K562 (cell line): ENCODE measurements at regions not wholly inside any gene's neighbourhood (a gene's known extent, or its start where the extent isn't known, plus 50 kb on each side); places are given as distances from the start of the nearest gene placed in this dataset.

Experiments
- CHD1 ChIP-seq: fragments of 200-600 bp; sonication (generic); IDR thresholded peaks from one replicate; pipeline ENCODE4 v1.6.1; 2012; ENCODE audit warnings: mild to moderate bottlenecking, moderate library complexity, low read length, inconsistent platforms
- CREM ChIP-seq: IDR thresholded peaks from 2 replicates; pipeline ENCODE4 v1.6.1; 2014; ENCODE audit warnings: antibody characterized with exemption, low read depth
- DACH1 ChIP-seq: fragments of 450-650 bp; IDR thresholded peaks from 2 replicates; pipeline ENCODE4 v1.6.1; 2018; ENCODE audit not compliant: partially characterized antibody
- EHMT2 ChIP-seq: fragments of 450-650 bp; IDR thresholded peaks from 2 replicates; pipeline ENCODE4 v1.6.1; 2018; ENCODE audit warnings: antibody characterized with exemption
- HCFC1 ChIP-seq: IDR thresholded peaks from 2 replicates; pipeline ENCODE4 v1.6.1; 2012; ENCODE audit warnings: low read depth, low read length, improper control_type of control experiment
- HDAC6 ChIP-seq: IDR thresholded peaks from 2 replicates; pipeline ENCODE4 v1.6.1; 2012; ENCODE audit warnings: low read depth, mild to moderate bottlenecking, control low read depth, inconsistent platforms, low read length, moderate library complexity
- JUND ChIP-seq, 2 experiments: IDR thresholded peaks; 2 replicates in 1 of 2; 3 replicates in 1 of 2; pipeline ENCODE4 v1.6.1; 2011; ENCODE audit warnings: borderline replicate concordance in 2 of 2, low read depth in 2 of 2, low read length in 2 of 2, improper control_type of control experiment in 1 of 2, missing biosample characterization in 1 of 2, missing genetic modification characterization in 1 of 2, missing genetic modification reagents in 1 of 2
- LEF1 ChIP-seq: fragments of 450-650 bp; IDR thresholded peaks from 2 replicates; pipeline ENCODE4 v1.6.1; 2016; ENCODE audit warnings: mild to moderate bottlenecking
- NR4A1 ChIP-seq, 2 experiments: fragments of 250-450 bp in 1 of 2; fragments of 450-650 bp in 1 of 2; sonication (Bioruptor Pico) in 1 of 2; IDR thresholded peaks; 2 replicates each; pipeline versions ENCODE4 v1.4.0 to v1.6.1; 2016 to 2020; ENCODE audit warnings: mild to moderate bottlenecking in 2 of 2, missing compliant biosample characterization in 1 of 2, missing genetic modification characterization in 1 of 2, moderate library complexity in 1 of 2
- RAD21 ChIP-seq, 2 experiments: fragments of 250-450 bp in 1 of 2; fragments of 450-650 bp in 1 of 2; sonication (Bioruptor Pico) in 1 of 2; formaldehyde crosslinking in 1 of 2; IDR thresholded peaks in 1 of 2; conservative IDR thresholded peaks in 1 of 2; 2 replicates each; pipeline versions ENCODE4 v1.4.0 to v1.8.0; 2020 to 2022; ENCODE audit warnings: mild to moderate bottlenecking in 2 of 2, moderate library complexity in 1 of 2
- RB1 ChIP-seq: fragments of 450-650 bp; IDR thresholded peaks from 2 replicates; pipeline ENCODE4 v1.6.1; 2017; ENCODE audit warnings: low read depth, mild to moderate bottlenecking
- RFX1 ChIP-seq: fragments of 450-650 bp; IDR thresholded peaks from 2 replicates; pipeline ENCODE4 v1.6.1; 2016; ENCODE audit warnings: mild to moderate bottlenecking, moderate library complexity
- RFX7 ChIP-seq: fragments of 250-450 bp; sonication (Bioruptor Pico); IDR thresholded peaks from 2 replicates; pipeline ENCODE4 v1.5.1; 2021; ENCODE audit warnings: mild to moderate bottlenecking
- TBP ChIP-seq: optimal IDR thresholded peaks from 2 replicates; pipeline ENCODE3; 2011; ENCODE audit warnings: low read depth, low read length, improper control_type of control experiment
- TGIF2 ChIP-seq: sonication (generic); formaldehyde crosslinking; IDR thresholded peaks from 2 replicates; pipeline ENCODE4 v1.8.1; 2022; ENCODE audit warnings: mild to moderate bottlenecking, missing genetic modification reagents, moderate library complexity
- TSC22D4 ChIP-seq: fragments of 450-650 bp; IDR thresholded peaks from 2 replicates; pipeline ENCODE4 v1.6.1; 2016; ENCODE audit warnings: missing genetic modification characterization, missing biosample characterization, control low read depth
- YY1 ChIP-seq, 3 experiments: IDR thresholded peaks; 2 replicates each; pipeline ENCODE4 v1.6.1; 2011; ENCODE audit warnings: low read length in 2 of 3, mild to moderate bottlenecking in 2 of 3, moderate library complexity in 2 of 3, borderline replicate concordance in 1 of 3, control low read depth in 1 of 3, low read depth in 1 of 3; ENCODE audit not compliant: insufficient read depth in 3 of 3, insufficient replicate concordance in 2 of 3, control insufficient read depth in 1 of 3, insufficient read length in 1 of 3; ENCODE audit errors: extremely low read depth in 1 of 3
- ZNF24 ChIP-seq: fragments of 450-650 bp; IDR thresholded peaks from 2 replicates; pipeline ENCODE4 v1.6.1; 2016
- ZNF324 ChIP-seq: fragments of 250-450 bp; sonication (Bioruptor Pico); IDR thresholded peaks from 2 replicates; pipeline ENCODE4 v1.4.0; 2020; ENCODE audit warnings: mild to moderate bottlenecking
- TF ChIP-seq, protein P1 (sequence below): fragments of 250-450 bp; sonication (Bioruptor Pico); IDR thresholded peaks from 2 replicates; pipeline ENCODE4 v1.5.0; 2021
- TF ChIP-seq, protein P2 (sequence below): sonication (generic); formaldehyde crosslinking; IDR thresholded peaks from 2 replicates; pipeline ENCODE4 v1.8.0; 2022; ENCODE audit warnings: mild to moderate bottlenecking, missing genetic modification reagents
- TF ChIP-seq, protein P3 (sequence below): fragments of 250-450 bp; sonication (Bioruptor Pico); IDR thresholded peaks from 2 replicates; pipeline ENCODE4 v1.4.0; 2020; ENCODE audit warnings: mild to moderate bottlenecking

DNA sequence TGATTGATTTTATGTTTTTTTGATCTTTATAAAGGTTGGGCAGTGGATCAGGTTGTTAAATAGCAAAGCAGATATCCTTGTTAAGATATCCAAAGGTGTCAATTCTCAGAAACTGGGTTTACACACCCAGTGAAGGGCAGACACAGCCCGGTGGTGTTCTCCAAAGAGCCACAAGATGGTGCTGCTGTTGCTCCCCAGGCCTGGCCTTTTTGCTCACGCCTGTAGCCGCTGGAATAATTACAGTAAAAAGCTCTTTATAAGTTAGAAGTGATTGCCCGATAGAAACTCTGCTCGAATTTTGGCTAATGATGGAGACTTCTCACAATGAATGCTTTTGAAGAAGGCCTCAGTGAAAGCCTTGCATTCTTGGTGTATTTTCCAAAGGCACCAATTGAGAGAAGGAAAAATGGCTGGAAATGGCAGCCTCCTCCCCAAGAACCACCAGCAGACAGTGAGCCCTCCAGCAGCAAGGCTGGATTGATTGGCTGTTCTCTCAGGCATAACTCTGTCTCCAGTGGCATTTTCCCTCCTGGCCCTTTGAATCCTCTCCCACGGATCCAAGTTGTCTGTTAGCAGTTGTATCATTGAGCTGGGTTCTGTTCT, 120.5 kb upstream of the CHD6 start (continued):
- no peak for TF ChIP-seq CHD1
- TF ChIP-seq RFX7, result no peak
- no peak for TF ChIP-seq TSC22D4 (tag)
- TF ChIP-seq DACH1, result no peak
- no peak for TF ChIP-seq RFX1
- TF ChIP-seq TBP, result no peak
- no peak for TF ChIP-seq EHMT2
- TF ChIP-seq RAD21 (CRISPR knock-in tag; conservative IDR thresholded peaks at IDR 0.05 in 1 of 2, IDR thresholded peaks at IDR 0.05 in 1 of 2), result peak; percentile 80 to 85
- TF ChIP-seq, protein P1, sequence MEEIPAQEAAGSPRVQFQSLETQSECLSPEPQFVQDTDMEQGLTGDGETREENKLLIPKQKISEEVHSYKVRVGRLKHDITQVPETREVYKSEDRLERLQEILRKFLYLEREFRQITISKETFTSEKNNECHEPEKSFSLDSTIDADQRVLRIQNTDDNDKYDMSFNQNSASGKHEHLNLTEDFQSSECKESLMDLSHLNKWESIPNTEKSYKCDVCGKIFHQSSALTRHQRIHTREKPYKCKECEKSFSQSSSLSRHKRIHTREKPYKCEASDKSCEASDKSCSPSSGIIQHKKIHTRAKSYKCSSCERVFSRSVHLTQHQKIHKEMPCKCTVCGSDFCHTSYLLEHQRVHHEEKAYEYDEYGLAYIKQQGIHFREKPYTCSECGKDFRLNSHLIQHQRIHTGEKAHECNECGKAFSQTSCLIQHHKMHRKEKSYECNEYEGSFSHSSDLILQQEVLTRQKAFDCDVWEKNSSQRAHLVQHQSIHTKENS, result no peak
- no peak for TF ChIP-seq HDAC6
- no peak for TF ChIP-seq RB1
- TF ChIP-seq NR4A1 (CRISPR knock-in tag; IDR thresholded peaks at IDR 0.05), result no peak
- no peak for TF ChIP-seq NR4A1 (tag; IDR thresholded peaks at IDR 0.05)
- 0 out of 2 replicates have a peak, but pooled peaks have one; percentile 27 for TF ChIP-seq JUND (IDR thresholded peaks at IDR 0.05; ENCODE audit: borderline replicate concordance, low read depth, low read length)
- no peak for TF ChIP-seq JUND (tag; IDR thresholded peaks at IDR 0.05; ENCODE audit: borderline replicate concordance, low read depth, low read length)
- no peak for TF ChIP-seq ZNF24
- TF ChIP-seq ZNF324 (CRISPR knock-in tag), result no peak
- TF ChIP-seq, protein P2, sequence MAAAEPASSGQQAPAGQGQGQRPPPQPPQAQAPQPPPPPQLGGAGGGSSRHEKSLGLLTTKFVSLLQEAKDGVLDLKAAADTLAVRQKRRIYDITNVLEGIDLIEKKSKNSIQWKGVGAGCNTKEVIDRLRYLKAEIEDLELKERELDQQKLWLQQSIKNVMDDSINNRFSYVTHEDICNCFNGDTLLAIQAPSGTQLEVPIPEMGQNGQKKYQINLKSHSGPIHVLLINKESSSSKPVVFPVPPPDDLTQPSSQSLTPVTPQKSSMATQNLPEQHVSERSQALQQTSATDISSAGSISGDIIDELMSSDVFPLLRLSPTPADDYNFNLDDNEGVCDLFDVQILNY (CRISPR knock-in tag), result no peak
- TF ChIP-seq, protein P3, sequence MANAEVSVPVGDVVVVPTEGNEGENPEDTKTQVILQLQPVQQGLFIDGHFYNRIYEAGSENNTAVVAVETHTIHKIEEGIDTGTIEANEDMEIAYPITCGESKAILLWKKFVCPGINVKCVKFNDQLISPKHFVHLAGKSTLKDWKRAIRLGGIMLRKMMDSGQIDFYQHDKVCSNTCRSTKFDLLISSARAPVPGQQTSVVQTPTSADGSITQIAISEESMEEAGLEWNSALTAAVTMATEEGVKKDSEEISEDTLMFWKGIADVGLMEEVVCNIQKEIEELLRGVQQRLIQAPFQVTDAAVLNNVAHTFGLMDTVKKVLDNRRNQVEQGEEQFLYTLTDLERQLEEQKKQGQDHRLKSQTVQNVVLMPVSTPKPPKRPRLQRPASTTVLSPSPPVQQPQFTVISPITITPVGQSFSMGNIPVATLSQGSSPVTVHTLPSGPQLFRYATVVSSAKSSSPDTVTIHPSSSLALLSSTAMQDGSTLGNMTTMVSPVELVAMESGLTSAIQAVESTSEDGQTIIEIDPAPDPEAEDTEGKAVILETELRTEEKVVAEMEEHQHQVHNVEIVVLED (CRISPR knock-in tag), result no peak
- 0 out of 2 replicates have a peak, but pooled peaks have one; percentile 22 for TF ChIP-seq HCFC1
- peak; percentile 8; the same call in 1 of the 2 replicates for TF ChIP-seq CREM
- TF ChIP-seq LEF1, result no peak
- TF ChIP-seq YY1 (IDR thresholded peaks at IDR 0.05; ENCODE audit: borderline replicate concordance in 1 of 3, control insufficient read depth in 1 of 3, extremely low read depth in 1 of 3, insufficient read depth in 3 of 3, insufficient read length in 1 of 3, insufficient replicate concordance in 2 of 3, low read depth in 1 of 3, low read length in 2 of 3), result peak in 1 of 3 experiments; percentile 23
- no peak for TF ChIP-seq TGIF2
